T-helper 1 cell (primary cell): ENCODE measurements at regions not wholly inside any gene's neighbourhood (a gene's known extent, or its start where the extent isn't known, plus 50 kb on each side); places are given as distances from the start of the nearest gene placed in this dataset.
"Not testable (repeated sequence)": the region's sequence is repeated elsewhere in the genome, so short reads cannot be mapped to it uniquely, and the experiment has no call there.

Experiments used
- DNase-seq, 5 donors: peaks; one replicate each; pipeline ENCODE4 v3.0.0-alpha.2; 2012 to 2020

DNA sequence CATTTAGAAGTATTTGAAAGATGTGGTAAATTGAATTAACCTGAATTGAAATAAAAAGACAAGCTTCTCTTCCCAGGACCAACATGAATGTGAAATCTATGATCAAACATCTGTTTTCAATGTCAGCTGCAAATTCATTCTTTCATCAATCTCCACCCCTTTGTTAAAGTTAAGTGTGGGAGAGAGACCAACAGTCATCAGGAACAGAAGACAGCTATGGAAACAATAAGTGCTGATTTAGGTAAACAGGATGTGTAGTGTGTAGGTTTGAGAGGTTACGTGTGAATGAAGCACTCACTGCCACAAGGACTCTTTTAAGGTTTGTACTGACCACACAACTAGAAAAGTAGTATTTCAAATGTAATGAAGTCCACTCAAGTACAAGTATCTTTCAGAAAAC is 1659.8 kb upstream of the CELF4 start:
- DNase-seq: no peak

DNA sequence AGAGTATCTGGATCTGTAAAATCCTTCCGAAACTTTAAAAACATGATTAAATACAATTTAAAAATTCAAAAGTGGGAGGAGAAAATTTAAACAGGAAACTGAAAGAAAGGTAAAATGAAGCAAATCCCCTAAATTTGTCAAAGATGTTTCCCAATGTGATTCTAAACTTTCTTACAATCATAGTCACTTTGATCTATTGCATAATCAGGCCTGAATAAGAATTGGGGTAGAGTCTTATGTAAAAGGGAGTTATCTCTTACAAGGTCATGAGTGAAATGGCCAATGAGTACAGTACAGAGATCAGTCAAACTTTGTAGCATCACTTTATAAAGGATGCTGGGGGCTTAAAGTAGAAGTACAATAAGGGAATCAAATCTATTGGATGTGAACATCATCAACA is 1657.7 kb upstream of the CELF4 start:
- DNase-seq: no peak

DNA sequence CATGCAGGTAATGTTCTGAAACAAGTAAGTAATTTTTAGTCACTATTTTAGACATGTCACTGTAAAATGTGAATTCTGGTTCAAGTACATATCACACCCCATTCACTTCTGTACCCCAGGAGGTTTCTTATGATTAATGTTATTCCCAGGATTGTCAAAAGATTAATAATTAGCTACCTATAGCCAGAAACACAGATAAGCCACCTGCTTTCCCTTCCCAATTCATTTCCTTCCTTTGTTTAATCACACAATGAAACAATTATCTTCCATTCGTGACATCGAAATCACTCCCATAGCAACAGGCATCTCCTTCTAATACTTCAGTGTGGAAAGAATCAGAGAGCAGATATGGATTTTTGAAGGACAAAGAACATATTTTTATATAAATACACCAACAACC is 1650.3 kb upstream of the CELF4 start:
- DNase-seq: no peak

GRCh38 chr18:39211461-39211860 is 1645.9 kb upstream of the CELF4 start:
- DNase-seq: no peak

DNA sequence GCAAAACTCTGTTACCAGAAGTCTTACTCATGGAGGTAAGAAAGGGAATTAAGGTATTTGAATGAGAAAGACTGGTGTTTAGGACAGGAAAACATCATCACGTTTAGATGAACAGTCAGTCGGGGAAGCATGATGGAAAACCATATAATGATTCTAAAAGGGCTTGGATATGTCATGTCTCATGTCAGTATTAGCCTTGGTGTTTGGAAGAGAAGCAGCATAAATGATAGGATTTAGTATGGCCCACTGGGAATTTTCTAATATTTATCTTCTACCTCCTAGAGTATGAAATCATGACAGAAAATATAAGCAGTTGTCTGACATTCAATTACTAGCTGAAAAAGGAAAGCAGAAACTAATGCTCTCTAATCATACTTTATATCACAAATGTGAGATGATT is 1643.6 kb upstream of the CELF4 start:
- no peak for DNase-seq

GRCh38 chr18:39208729-39209128 is 1643.1 kb upstream of the CELF4 start:
- DNase-seq: no peak

GRCh38 chr18:39208190-39208589 is 1642.6 kb upstream of the CELF4 start:
- no peak for DNase-seq

DNA sequence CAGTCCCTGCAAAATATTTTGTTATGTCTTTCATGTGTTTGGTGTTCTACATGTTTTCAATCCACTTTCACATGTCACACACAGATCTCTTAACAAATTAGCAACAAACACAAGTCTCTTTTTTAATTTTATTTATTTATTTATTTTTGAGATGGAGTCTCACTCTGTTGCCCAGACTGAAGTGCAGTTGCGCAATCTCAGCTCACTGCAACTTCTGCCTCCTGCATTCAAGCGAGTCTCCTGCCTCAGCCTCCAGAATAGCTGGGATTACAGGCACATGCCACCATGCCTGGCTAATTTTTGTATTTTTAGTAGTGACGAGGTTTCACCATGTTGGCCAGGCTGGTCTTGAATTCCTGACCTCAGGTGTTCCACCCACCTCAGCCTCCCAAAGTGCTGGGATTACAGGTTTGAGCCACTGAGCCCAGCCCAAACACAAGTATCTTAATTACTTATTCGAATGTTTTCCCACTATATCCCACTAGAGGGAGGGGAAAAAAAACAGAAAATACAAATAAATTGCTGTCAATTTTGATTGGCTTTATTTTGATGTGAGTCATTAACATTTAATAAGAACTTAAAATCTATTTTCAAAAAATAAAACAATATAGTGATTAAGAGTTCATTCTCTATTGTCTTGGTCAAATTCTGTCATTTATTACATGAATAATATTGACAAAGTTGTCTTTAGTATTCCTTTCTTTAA is 1641.0 kb upstream of the CELF4 start:
- DNase-seq: not testable (repeated sequence)

DNA sequence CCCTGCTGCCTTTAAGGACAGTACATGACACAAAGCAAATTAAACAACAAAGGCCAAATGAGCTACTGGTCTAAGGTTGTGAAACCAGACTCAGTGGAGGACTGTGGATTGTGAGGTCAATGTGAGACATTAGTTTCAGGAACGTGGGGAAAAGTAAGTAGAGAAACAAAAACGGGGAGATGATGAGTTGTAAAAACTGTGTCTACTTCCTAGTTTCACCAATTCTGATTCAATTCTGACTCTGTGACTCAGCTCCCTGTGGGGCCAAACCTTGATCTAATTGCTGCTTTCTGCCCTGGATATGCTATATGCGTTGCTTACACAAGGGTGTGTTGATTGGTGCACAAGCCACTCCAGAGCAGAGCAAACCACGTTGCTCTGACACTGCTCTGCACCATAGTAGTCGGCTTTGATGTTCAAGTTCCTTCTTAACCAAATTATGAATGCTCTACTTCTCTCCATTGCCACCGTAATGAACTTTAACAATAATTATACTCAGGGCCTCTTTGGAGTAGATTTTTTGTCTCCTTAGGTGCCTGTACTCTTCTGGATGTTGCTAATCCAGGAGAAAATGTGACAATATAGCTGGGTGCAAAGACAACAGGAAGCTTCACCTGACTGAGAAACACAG is 1640.1 kb upstream of the CELF4 start:
- no peak for DNase-seq

- DNase-seq: no peak
Observed at GRCh38 chr18:39200153-39200552, 1634.6 kb upstream of the CELF4 start.

DNA sequence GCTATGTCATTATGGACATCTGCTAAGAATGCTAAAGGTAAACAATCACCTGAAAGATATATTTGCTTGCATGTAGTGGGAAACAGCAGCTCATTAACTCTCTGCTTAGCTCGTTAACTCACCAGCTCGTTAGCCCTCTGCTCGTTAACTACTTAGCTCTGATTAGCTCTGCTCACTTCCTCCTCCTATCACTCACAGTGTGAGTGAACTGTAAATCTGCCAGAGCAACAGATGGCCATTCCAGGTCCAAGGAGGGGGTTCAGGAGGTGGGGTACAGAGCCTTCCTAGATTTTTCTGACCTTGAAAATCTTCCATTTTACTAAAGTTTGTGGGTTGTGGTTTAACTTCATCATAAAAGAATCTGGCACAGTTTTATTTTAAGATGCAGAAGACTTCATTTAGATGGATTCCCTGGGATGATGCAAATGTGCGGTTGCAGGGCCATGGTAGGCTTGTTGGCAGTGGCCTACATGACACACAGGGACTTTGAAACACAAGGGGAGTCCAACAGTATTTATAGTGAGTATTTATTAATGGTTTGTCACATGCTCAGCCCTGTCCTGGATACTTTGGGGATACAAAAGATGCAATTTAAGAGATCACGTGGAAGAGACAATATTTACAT is 1633.7 kb upstream of the CELF4 start:
- DNase-seq: no peak

GRCh38 chr18:39198376-39198775 is 1632.8 kb upstream of the CELF4 start:
- DNase-seq: no peak

- DNase-seq: no peak
Observed at GRCh38 chr18:39191931-39192330, 1626.3 kb upstream of the CELF4 start.

- DNase-seq: no peak
Observed at GRCh38 chr18:39191058-39191457, 1625.5 kb upstream of the CELF4 start.

- no peak for DNase-seq
Observed at GRCh38 chr18:39190508-39190907, 1624.9 kb upstream of the CELF4 start.

GRCh38 chr18:39188278-39188677 is 1622.7 kb upstream of the CELF4 start:
- no peak for DNase-seq

DNA sequence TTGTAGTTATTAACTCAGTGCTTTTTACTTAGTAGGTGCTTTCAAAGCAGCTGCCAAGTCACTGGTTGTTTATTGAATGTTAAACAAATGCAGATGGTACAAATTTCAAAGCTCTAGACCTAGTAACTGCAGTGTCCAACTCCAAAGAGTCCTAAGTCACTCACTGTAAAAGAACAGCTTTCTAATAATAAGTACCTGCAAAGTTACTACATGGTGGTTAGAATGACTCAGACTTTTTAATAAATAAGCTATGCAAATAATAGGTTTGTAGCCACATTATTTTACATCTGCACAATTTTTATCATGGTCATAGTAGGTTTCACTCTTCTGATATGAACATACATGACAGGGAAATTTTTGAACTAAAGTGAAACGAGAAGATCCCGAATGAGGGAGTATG is 1620.4 kb upstream of the CELF4 start:
- DNase-seq: no peak

- no peak for DNase-seq
Observed at GRCh38 chr18:39184176-39184575, 1618.6 kb upstream of the CELF4 start.

DNA sequence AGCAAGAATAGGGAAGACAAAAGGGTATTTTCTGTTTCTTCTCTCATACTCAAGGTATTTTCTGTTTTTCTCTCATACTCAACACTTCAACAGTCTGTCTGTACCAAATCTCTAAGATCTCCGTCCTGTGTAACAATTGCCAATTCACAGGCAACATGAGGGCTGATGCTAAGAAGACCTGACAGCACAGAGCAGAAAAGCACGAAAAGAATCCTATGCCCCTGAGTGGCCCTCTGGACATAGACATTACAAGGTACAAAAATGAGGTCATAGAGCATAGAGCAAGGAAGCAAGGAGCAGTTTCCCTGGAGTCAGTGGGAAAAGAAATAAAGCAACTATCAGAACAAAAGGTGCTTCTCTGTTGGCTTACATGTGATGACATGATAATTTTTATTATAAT is 1612.6 kb upstream of the CELF4 start:
- no peak for DNase-seq

DNA sequence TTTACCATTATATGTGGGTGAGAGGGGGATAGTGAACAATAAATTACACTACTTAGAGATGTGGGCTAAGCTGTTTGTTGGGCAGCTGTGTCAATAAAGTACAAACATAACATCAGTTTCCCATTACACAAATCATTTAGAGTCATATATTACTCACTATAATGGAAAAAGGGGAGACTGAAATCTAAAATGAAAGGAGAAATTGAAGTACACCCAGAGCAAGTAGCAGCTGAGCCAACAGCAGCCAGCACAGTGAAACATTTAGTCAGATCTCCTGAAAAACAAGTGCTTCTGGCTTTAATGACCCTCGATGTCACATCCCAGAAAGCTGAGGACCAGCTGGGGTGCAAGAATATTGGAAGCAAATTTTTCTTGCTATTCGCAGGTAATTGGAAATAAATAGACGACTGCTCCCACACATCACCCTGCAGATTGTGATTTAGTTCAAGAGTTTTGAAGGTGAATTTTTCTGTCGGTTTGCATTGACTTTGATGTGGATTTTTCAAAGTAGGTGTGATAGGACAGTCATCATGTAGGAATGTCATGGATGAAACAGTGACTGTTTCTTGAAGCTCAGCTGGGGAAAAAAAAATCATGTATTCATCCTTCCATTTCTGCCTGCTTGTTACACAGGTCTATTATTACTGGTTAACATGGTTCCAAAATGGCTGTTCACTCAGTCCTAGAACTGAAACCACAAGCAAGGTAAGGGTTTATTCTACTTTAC is 1607.3 kb upstream of the CELF4 start:
- DNase-seq: no peak

GRCh38 chr18:39168723-39169122 is 1603.1 kb upstream of the CELF4 start:
- DNase-seq: no peak

DNA sequence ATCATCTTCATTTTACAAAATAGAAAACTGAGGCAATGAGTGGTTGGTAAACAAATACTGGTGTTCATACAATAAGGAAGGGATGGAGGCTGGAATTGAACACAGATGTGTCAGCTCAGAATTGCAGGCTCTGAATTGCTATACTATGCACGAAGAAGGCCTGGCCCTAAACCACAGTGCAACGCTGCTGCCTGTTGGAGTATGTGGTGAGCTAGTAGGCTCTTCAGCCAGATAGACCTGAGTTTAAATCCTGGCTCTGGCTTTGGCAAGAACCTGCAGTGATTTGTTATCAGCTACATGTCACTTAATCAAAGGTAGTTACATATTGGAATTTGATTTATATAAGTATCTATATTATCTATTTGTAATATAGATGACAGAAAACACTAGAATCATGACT is 1602.4 kb upstream of the CELF4 start:
- DNase-seq: no peak

DNA sequence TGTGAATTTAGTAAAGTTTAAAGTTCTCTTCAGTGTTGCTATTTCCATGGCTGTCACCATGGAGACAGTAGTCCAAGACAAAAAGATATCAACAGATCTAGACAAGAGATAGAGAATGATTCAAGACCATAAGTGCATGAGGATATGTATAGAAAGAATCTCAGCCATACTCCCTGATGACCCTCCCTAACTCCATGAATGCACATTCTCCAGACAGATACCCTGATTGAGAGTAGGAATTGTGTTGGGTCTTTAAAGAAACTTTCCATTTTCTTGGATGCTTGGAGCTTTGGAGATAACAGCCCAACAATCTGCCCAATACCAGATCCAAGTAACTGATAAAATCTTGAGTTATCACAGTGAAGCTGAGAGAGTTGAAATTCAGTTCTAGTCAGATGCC is 1601.2 kb upstream of the CELF4 start:
- no peak for DNase-seq
